PC-9 (cell line): ENCODE measurements at regions not wholly inside any gene's neighbourhood (a gene's known extent, or its start where the extent isn't known, plus 50 kb on each side); places are given as distances from the start of the nearest gene placed in this dataset.

Experiments
- BruUV-seq: library from RNA; stranded (reverse); fragments of 400-500 nt; replicated peaks from 2 replicates; lab custom pipeline; 2021; lab: Mats Ljungman, UMichigan
- CTCF ChIA-PET: fragments of 300-600 bp; sonication (Branson Sonifier 250); formaldehyde crosslinking; loops from one replicate; lab custom pipeline; 2022; ENCODE audit warnings: antibody characterized with exemption; lab: Charles Lee
- POLR2A ChIA-PET: fragments of 300-600 bp; sonication (Branson Sonifier 250); formaldehyde crosslinking; loops from one replicate; lab custom pipeline; 2022; ENCODE audit warnings: antibody characterized with exemption; ENCODE audit not compliant: unreplicated experiment; lab: Charles Lee
- DNase-seq, 2 experiments: peaks; one replicate each; pipeline versions ENCODE4 v3.0.0 to v3.0.0-alpha.2; 2015 to 2022; ENCODE audit warnings: mixed read lengths in 1 of 2
- H2AFZ ChIP-seq: fragments of 200-600 bp; sonication (generic); 2 replicates; pipeline ENCODE4 v1.8.1; 2017; ENCODE audit warnings: antibody characterized with exemption
- H3F3A ChIP-seq: fragments of 200-600 bp; sonication (generic); 2 replicates; pipeline ENCODE4 v1.8.1; 2017; ENCODE audit warnings: antibody characterized with exemption, mild to moderate bottlenecking, low read depth; ENCODE audit not compliant: insufficient read depth
- H3K27ac ChIP-seq: fragments of 200-600 bp; sonication (generic); 2 replicates; pipeline ENCODE4 v1.6.1; 2016; ENCODE audit warnings: mixed run types
- H3K27me3 ChIP-seq: fragments of 200-600 bp; sonication (generic); 2 replicates; pipeline ENCODE4 v1.6.1; 2016; ENCODE audit warnings: low read depth, mixed run types; ENCODE audit not compliant: insufficient read depth
- H3K36me3 ChIP-seq: fragments of 200-600 bp; sonication (generic); 2 replicates; pipeline ENCODE4 v1.6.1; 2016; ENCODE audit warnings: low read depth, mixed run types
- H3K4me1 ChIP-seq: fragments of 200-600 bp; sonication (generic); replicated peaks from 2 replicates; pipeline ENCODE4 v1.6.1; 2016; ENCODE audit warnings: mixed run types; ENCODE audit not compliant: insufficient read depth
- H3K4me2 ChIP-seq: fragments of 200-600 bp; sonication (generic); 2 replicates; pipeline ENCODE4 v1.6.1; 2017; ENCODE audit warnings: mixed run types
- H3K4me3 ChIP-seq: fragments of 200-600 bp; sonication (generic); 2 replicates; pipeline ENCODE4 v1.6.1; 2016; ENCODE audit warnings: mixed run types
- H3K79me2 ChIP-seq: fragments of 200-600 bp; sonication (generic); 2 replicates; pipeline ENCODE4 v1.6.1; 2017; ENCODE audit warnings: low read depth, mixed run types
- H3K9me2 ChIP-seq: fragments of 200-600 bp; sonication (generic); 2 replicates; pipeline ENCODE4 v1.8.1; 2017; ENCODE audit warnings: mild to moderate bottlenecking; ENCODE audit not compliant: insufficient read depth
- H3K9me3 ChIP-seq: fragments of 200-600 bp; sonication (generic); 2 replicates; pipeline ENCODE4 v1.8.1; 2016; ENCODE audit warnings: low read depth; ENCODE audit not compliant: insufficient read depth
- H4K20me1 ChIP-seq: fragments of 200-600 bp; sonication (generic); 2 replicates; pipeline ENCODE4 v1.8.1; 2017; ENCODE audit not compliant: insufficient read depth
- EZH2 ChIP-seq: fragments of 200-600 bp; sonication (generic); IDR thresholded peaks from 2 replicates; pipeline ENCODE4 v1.8.0; 2017; ENCODE audit warnings: antibody characterized with exemption, low read depth
- intact Hi-C: fragments of 100-400 bp; cut with micrococcal nuclease; formaldehyde crosslinking; loops from one replicate; pipeline ENCODE4 v1.10.0; 2022; ENCODE audit not compliant: unreplicated experiment
- TF ChIP-seq, protein P1 (sequence below): fragments of 200-600 bp; sonication (generic); conservative IDR thresholded peaks from 2 replicates; pipeline ENCODE4 v1.6.1; 2017; ENCODE audit warnings: mixed run types, antibody characterized with exemption, mild to moderate bottlenecking, moderate library complexity

DNA sequence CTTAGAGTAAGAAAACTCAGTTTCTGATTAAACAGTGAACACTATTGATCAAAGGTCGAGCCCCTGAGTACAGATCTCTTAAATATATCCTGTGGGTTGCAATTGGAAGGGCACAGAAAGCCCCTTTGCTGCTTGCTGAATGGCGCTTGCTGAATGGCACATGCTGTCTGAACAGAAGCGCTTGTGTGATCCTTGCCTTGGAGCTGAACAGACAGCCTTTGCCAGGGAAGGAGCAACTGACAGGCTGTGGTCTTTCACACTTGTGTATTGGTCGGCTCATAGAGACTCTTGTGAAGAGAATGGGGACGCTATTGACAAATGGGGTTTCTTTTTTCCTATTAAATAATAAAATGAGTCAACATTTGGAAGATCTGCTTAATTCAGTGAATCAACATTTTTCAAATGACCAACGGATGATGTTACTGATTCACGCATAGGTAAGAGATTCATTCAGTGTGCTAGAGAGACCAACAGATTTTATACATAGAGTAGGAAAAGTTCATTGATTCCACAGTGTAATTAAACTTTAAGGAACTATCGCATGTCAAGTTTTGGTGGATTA is 99.4 kb upstream of the TNS3 start:
- no TSS peak for BruUV-seq
- no peak overlapping the region for H3K27ac ChIP-seq
- CTCF ChIA-PET, result no interaction called here

DNA sequence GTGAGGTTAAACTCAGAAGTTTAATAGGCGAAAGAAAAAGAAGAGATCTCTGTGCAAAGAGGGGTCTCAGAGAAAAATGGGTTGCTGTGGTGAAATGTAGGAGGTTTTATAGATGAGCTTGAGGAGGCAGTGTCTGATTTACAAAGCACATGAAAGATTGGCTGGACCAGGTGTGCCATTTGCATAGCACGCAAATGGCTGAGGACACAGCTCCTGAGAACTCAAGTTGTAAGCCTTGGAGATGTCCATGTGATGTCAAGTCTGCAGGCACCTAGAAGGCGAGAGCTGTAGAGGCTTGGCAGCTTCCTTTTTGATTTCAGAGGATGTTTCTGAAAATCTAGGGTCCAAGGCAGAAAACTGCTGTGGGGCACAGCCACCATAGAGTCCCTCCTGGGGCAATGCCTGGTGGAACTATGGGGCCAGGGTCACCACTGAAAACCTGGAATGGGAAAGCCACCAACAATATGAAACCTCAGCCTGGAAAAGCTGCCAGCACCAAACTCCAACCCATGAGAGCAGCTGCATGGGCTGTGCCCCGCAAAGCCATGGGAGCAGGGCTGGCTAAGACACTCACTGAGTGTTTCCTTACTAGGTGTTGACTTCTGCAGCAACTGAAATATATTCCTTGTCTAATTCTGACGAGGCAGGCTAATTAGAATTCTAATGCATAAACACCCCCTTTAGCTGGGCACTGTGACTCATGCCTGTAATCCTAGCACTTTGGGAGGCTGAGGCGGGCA is 96.9 kb upstream of the TNS3 start:
- Histone ChIP-seq H3K27ac (peak overlapping the region; percentile 88), H4K20me1 (no peaks in the 10 kb centered on the region), H2AFZ (no peak overlapping the region), H3K4me1 (peaks cover 50% of the 10 kb centered on the region), H3K4me3 (no peak overlapping the region), H3K27me3 (no peaks in the 10 kb centered on the region), H3K4me2 (peak overlapping the region; percentile 41), H3K9me3 (peaks cover 12% of the 10 kb centered on the region; the same call in 1 of the 2 replicates), H3K9me2 (no peaks in the 10 kb centered on the region), H3F3A (peaks cover 39% of the 10 kb centered on the region), H3K36me3 (no peaks in the 10 kb centered on the region), H3K79me2 (no peaks in the 10 kb centered on the region)
- TF ChIP-seq EZH2, result no peak
- TF ChIP-seq, protein P1, sequence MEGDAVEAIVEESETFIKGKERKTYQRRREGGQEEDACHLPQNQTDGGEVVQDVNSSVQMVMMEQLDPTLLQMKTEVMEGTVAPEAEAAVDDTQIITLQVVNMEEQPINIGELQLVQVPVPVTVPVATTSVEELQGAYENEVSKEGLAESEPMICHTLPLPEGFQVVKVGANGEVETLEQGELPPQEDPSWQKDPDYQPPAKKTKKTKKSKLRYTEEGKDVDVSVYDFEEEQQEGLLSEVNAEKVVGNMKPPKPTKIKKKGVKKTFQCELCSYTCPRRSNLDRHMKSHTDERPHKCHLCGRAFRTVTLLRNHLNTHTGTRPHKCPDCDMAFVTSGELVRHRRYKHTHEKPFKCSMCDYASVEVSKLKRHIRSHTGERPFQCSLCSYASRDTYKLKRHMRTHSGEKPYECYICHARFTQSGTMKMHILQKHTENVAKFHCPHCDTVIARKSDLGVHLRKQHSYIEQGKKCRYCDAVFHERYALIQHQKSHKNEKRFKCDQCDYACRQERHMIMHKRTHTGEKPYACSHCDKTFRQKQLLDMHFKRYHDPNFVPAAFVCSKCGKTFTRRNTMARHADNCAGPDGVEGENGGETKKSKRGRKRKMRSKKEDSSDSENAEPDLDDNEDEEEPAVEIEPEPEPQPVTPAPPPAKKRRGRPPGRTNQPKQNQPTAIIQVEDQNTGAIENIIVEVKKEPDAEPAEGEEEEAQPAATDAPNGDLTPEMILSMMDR, result no peak
- ChIA-PET POLR2A (no interaction called here), CTCF (interaction anchor here (0.6 kb wide), 1 partner anchor 24 kb away, joined by 10 read pairs; no protein-coding TSS in a partner anchor)
- BruUV-seq, result no TSS peak
- intact Hi-C loops, result no loop called here
- no peak for DNase-seq

More for the DNA sequence above, 99.4 kb upstream of the TNS3 start:
- TF ChIP-seq EZH2, result no peak
- TF ChIP-seq, protein P1, result no peak
- POLR2A ChIA-PET, result no interaction called here
- peaks cover 38% of the 10 kb centered on the region for H3F3A ChIP-seq
- peaks cover 12% of the 10 kb centered on the region; the same call in 1 of the 2 replicates for H3K9me3 ChIP-seq
- intact Hi-C loops, result no loop called here
- no peaks in the 10 kb centered on the region for H3K79me2 ChIP-seq
- H3K36me3 ChIP-seq, result no peaks in the 10 kb centered on the region
- H3K4me1 ChIP-seq, result peaks cover 51% of the 10 kb centered on the region
- no peak for DNase-seq
- H3K27me3 ChIP-seq, result no peaks in the 10 kb centered on the region
- H3K9me2 ChIP-seq, result no peaks in the 10 kb centered on the region
- no peak overlapping the region for H3K4me3 ChIP-seq
- H2AFZ ChIP-seq, result no peak overlapping the region
- H3K4me2 ChIP-seq, result no peak overlapping the region
- H4K20me1 ChIP-seq, result no peaks in the 10 kb centered on the region

DNA sequence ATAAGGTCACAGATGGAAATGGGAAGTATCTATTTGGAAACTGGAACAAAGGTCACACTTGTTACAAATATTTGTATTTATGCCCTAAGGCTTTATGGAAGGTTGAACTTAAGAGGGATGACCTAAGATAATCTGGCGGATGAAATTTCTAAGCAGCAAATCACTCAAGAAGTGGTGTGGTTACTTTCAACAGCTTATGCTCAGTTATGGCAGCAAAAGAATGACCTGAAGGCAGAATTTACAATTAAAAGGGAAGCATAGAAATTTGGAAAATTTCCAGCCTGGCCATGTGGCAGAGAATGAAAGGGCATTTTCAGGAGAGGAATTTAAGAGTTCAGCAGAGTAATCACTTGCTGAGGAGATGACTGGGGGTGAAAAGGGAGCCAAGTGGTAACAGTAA is 95.8 kb upstream of the TNS3 start:
- Histone ChIP-seq H3K27me3 (no peaks in the 10 kb centered on the region), H3K27ac (peak overlapping the region; percentile 88), H3K9me2 (no peaks in the 10 kb centered on the region), H3K79me2 (no peaks in the 10 kb centered on the region), H3K36me3 (no peaks in the 10 kb centered on the region), H3K4me1 (peaks cover 58% of the 10 kb centered on the region), H4K20me1 (no peaks in the 10 kb centered on the region), H2AFZ (no peak overlapping the region), H3F3A (peaks cover 48% of the 10 kb centered on the region), H3K9me3 (peaks cover 12% of the 10 kb centered on the region; the same call in 1 of the 2 replicates), H3K4me3 (no peak overlapping the region), H3K4me2 (peak overlapping the region; percentile 41)
- CTCF ChIA-PET, result interaction anchor here (0.7 kb wide), 1 partner anchor 15 kb away, joined by 5 read pairs; no protein-coding TSS in a partner anchor
- BruUV-seq, result no TSS peak
- TF ChIP-seq, protein P1, result no peak
- no peak for TF ChIP-seq EZH2
- intact Hi-C loops, result loop anchor here (1.0 to 2.0 kb wide), 3 partner anchors 73 to 109 kb away; no protein-coding TSS in a partner anchor
- DNase-seq, result peak; percentile 28 to 99
- POLR2A ChIA-PET, result no interaction called here
